ENCODE measurements at regions not wholly inside any gene's neighbourhood (a gene's known extent, or its start where the extent isn't known, plus 50 kb on each side); places are given as distances from the start of the nearest gene placed in this dataset.

DNA sequence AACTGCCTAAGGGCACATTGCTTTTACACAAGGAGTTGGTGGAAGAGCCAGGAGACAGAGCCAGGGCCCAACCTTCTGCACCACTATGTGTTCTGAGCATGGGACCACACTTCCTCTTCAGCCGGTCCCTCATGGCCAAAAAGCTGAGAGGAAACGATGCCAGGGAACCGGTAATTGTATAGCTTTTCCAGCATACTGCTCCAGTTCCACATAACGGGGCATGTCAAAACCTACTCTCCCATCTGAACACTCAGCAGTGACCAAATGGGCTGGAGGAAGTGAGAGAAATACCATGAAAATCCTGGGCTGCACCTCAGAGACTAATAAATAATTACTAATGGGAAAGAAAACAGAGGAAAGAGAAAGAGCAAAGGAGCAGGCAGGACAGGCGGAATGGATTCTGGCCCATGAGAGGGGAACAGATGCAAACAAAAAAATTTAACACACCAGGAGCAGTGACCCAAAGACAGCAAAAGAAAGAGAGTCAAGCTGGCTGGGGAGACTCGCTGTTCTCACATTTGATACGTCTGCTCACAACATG lies 52.0 kb upstream of the BMP2 start:
- TF ChIP-seq MYC (IDR thresholded peaks at IDR 0.05; ENCODE audit: low read depth, low read length) (no peak), CTCF (IDR thresholded peaks at IDR 0.05; ENCODE audit: low read depth, low read length) (no peak), MAX (IDR thresholded peaks at IDR 0.05; ENCODE audit: low read depth, low read length) (no peak), POLR2A (IDR thresholded peaks at IDR 0.05; ENCODE audit: extremely low read depth, insufficient read length) (no peak)
- no peak for DNase-seq (ENCODE audit: low read depth)
- H3K4me3 ChIP-seq (ENCODE audit: low read depth, low read length) = no peak overlapping the region

DNA sequence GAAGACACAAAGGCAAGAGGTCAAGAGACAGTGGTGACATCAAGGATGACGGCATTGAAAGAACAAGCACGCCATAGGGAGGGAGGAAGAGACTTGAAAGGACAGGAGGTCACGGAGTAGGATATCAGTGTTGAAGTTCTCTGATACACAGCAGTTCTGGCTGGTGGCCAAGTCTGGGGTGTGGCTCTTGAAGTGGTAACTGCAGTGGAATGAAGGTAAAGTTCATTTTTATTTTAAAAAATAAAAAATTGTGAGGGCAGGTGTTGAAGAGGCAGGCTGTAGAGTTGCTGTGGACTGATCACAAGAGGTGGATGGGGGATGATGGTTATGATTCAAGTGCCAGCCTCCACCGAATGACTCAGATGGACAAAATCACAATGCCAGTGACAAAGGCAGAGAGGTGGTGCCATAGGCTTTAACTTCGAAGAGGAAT lies 53.2 kb upstream of the BMP2 start:
- DNase-seq (ENCODE audit: low read depth) = no peak
- TF ChIP-seq MAX (IDR thresholded peaks at IDR 0.05; ENCODE audit: low read depth, low read length) (no peak), CTCF (IDR thresholded peaks at IDR 0.05; ENCODE audit: low read depth, low read length) (no peak), MYC (IDR thresholded peaks at IDR 0.05; ENCODE audit: low read depth, low read length) (no peak), POLR2A (IDR thresholded peaks at IDR 0.05; ENCODE audit: extremely low read depth, insufficient read length) (no peak)
- H3K4me3 ChIP-seq (ENCODE audit: low read depth, low read length) = no peak overlapping the region

GRCh38 chr20:6711951-6712649 lies 55.4 kb upstream of the BMP2 start:
- TF ChIP-seq POLR2A (IDR thresholded peaks at IDR 0.05; ENCODE audit: extremely low read depth, insufficient read length) = no peak
- no peak for TF ChIP-seq MYC (IDR thresholded peaks at IDR 0.05; ENCODE audit: low read depth, low read length)
- no peak for TF ChIP-seq CTCF (IDR thresholded peaks at IDR 0.05; ENCODE audit: low read depth, low read length)
- TF ChIP-seq MAX (IDR thresholded peaks at IDR 0.05; ENCODE audit: low read depth, low read length) = no peak
- H3K4me3 ChIP-seq (ENCODE audit: low read depth, low read length) = no peak overlapping the region
- no peak for DNase-seq (ENCODE audit: low read depth)

DNA sequence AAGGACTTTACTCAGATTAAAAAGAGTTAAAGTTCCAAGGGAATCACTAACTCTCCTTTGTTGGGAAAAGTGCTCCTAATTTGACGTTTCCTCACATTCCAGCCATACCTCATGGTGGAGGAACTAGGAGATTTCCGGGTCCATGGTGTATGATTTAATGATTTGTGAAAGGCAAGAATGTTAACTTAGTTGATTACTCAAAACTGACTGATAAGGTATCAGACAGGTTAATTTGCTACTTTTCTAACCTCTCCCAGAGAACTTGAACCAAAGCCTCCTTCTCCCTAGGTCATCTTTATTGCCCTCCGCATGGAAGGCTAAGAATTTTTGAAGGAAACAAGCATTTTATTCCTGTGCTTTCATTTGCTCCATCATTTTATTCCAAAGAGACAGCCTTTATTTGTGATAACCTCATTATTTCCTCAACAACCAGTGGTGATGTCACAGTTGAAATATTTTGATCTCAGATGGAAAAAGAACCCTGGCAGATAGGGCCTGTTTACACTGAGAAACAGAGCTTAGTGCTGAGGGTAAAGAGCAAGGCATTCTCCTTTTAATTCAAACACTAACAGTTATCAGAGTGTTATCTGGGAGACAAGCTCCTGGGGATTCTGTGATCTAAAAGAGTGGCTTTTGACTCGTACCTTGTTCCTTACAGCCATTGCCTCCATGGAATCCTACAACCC lies 57.4 kb upstream of the BMP2 start:
- no peak for DNase-seq (ENCODE audit: low read depth)
- no peak overlapping the region for H3K4me3 ChIP-seq (ENCODE audit: low read depth, low read length)
- TF ChIP-seq MAX (IDR thresholded peaks at IDR 0.05; ENCODE audit: low read depth, low read length) (no peak), CTCF (IDR thresholded peaks at IDR 0.05; ENCODE audit: low read depth, low read length) (no peak), POLR2A (IDR thresholded peaks at IDR 0.05; ENCODE audit: extremely low read depth, insufficient read length) (no peak)

DNA sequence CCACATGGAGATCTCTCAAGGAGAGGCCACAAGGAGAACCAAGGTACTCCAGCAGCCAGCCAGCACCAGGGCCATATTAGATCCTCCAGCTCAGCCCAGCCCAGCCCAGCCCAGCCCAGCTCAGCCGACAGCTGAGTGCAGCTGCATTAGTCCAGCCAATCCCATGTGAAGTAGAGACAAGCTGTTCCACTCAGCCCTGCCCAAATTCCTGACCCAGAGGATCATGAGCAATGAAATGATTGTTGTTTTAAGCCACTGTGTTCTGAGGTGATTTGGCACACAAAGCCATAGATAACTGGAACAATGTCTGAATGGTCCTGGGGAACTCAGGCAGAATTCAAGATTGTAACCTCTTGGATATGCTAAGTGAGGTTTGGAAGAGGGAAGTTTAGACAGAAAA lies 59.5 kb upstream of the BMP2 start:
- DNase-seq (ENCODE audit: low read depth) = no peak
- TF ChIP-seq CTCF (IDR thresholded peaks at IDR 0.05; ENCODE audit: low read depth, low read length) (no peak), MAX (IDR thresholded peaks at IDR 0.05; ENCODE audit: low read depth, low read length) (no peak), MYC (IDR thresholded peaks at IDR 0.05; ENCODE audit: low read depth, low read length) (no peak), POLR2A (IDR thresholded peaks at IDR 0.05; ENCODE audit: extremely low read depth, insufficient read length) (no peak)
- no peak overlapping the region for H3K4me3 ChIP-seq (ENCODE audit: low read depth, low read length)

All from NB4 (cell line).